GM12878 (cell line): ENCODE measurements at regions not wholly inside any gene's neighbourhood (a gene's known extent, or its start where the extent isn't known, plus 50 kb on each side); places are given as distances from the start of the nearest gene placed in this dataset.

Source experiments
- ATAC-seq: fragments of 200-7000 bp; cut with Tn5 transposase; 3 replicates; pipeline ENCODE4 v1.9.1; 2020; ENCODE audit warnings: mild to moderate bottlenecking, moderate library complexity
- BruUV-seq: library from RNA; stranded (reverse); fragments of 400-500 nt; replicated peaks from 2 replicates; lab custom pipeline; 2021; lab: Mats Ljungman, UMichigan
- CTCF ChIA-PET: fragments of 300-600 bp; sonication (Branson Sonifier 250); formaldehyde crosslinking; extraction: SDS; loops from one replicate; lab custom pipeline; 2021; ENCODE audit warnings: inconsistent platforms; lab: Yijun Ruan, JAX
- POLR2A ChIA-PET: fragments of 350-600 bp; formaldehyde crosslinking; extraction: SDS; loops from one replicate; lab custom pipeline; 2021; ENCODE audit warnings: inconsistent platforms; lab: Charles Lee
- RAD21 ChIA-PET: fragments of 300-600 bp; sonication (Branson Sonifier 250); formaldehyde crosslinking; loops from one replicate; lab custom pipeline; 2023; ENCODE audit warnings: antibody characterized with exemption; ENCODE audit not compliant: unreplicated experiment; lab: Charles Lee
- SMC1A ChIA-PET: fragments of 300-600 bp; sonication (Branson Sonifier 250); formaldehyde crosslinking; loops from one replicate; lab custom pipeline; 2023; ENCODE audit not compliant: unreplicated experiment, uncharacterized antibody; lab: Charles Lee
- DNase-seq: peaks from one replicate; pipeline ENCODE4 v3.0.0-alpha.2; 2011; ENCODE audit warnings: low read depth, low spot score
- FAIRE-seq: peaks from 3 replicates; lab custom pipeline; 2011; peaks lifted over from hg19 to GRCh38; lab: Jason Lieb, UNC
- H2AFZ ChIP-seq: 2 replicates; pipeline ENCODE4 v1.6.0; 2011; ENCODE audit warnings: low read depth, low read length, control low read depth; ENCODE audit not compliant: control insufficient read depth
- H3K27ac ChIP-seq: 2 replicates; pipeline ENCODE4 v1.5.1; 2011; ENCODE audit warnings: control low read depth; ENCODE audit not compliant: control insufficient read depth, insufficient read depth
- H3K27me3 ChIP-seq, 2 experiments: replicated peaks in 1 of 2; 2 replicates each; pipeline versions ENCODE4 v1.6.0 to v1.6.1; 2011; ENCODE audit warnings: low read length in 1 of 2; ENCODE audit not compliant: control insufficient read depth in 2 of 2, insufficient read depth in 2 of 2
- H3K36me3 ChIP-seq, 2 experiments: 2 replicates each; pipeline ENCODE4 v1.5.1; 2011; ENCODE audit warnings: low read length in 1 of 2; ENCODE audit not compliant: control insufficient read depth in 2 of 2, insufficient read depth in 2 of 2
- H3K4me1 ChIP-seq: 2 replicates; pipeline ENCODE4 v1.6.1; 2011; ENCODE audit warnings: mild to moderate bottlenecking, low read length, moderate library complexity, mixed read lengths; ENCODE audit not compliant: control insufficient read depth, insufficient read depth
- H3K4me2 ChIP-seq: 2 replicates; pipeline ENCODE4 v1.6.0; 2011; ENCODE audit warnings: control low read depth; ENCODE audit not compliant: control insufficient read depth, insufficient read depth
- H3K4me3 ChIP-seq: fragments of 200-600 bp; sonication (generic); 2 replicates; pipeline ENCODE4 v1.5.1; 2016
- H3K79me2 ChIP-seq: 2 replicates; pipeline ENCODE4 v1.6.0; 2011; ENCODE audit warnings: low read length; ENCODE audit not compliant: control insufficient read depth, insufficient read depth
- H3K9ac ChIP-seq: 2 replicates; pipeline ENCODE4 v1.8.0; 2011; ENCODE audit warnings: low read length, control low read depth, mixed read lengths; ENCODE audit not compliant: control insufficient read depth, insufficient read depth
- H3K9me3 ChIP-seq: replicated peaks from 3 replicates; pipeline ENCODE4 v1.5.1; 2011; ENCODE audit warnings: mild to moderate bottlenecking, low read length; ENCODE audit not compliant: control insufficient read depth, insufficient read depth
- H4K20me1 ChIP-seq: 2 replicates; pipeline ENCODE4 v1.6.0; 2011; ENCODE audit not compliant: control insufficient read depth, insufficient read depth
- BHLHE40 ChIP-seq, 2 experiments: fragments of 450-650 bp in 1 of 2; IDR thresholded peaks; 2 replicates each; pipeline ENCODE4 v1.6.1; 2011 to 2017; ENCODE audit warnings: low read depth in 2 of 2, borderline replicate concordance in 1 of 2, improper control_type of control experiment in 1 of 2, low read length in 1 of 2, mild to moderate bottlenecking in 1 of 2
- BRCA1 ChIP-seq: IDR thresholded peaks from 2 replicates; pipeline ENCODE4 v1.6.1; 2011; ENCODE audit warnings: low read depth, low read length, improper control_type of control experiment
- CHD4 ChIP-seq: fragments of 200-600 bp; sonication (generic); IDR thresholded peaks from 2 replicates; pipeline ENCODE4 v1.6.1; 2016; ENCODE audit warnings: mild to moderate bottlenecking
- KAT2A ChIP-seq: conservative IDR thresholded peaks from 2 replicates; pipeline ENCODE4 v1.6.1; 2011; ENCODE audit warnings: low read depth, low read length; ENCODE audit not compliant: control insufficient read depth
- MTA2 ChIP-seq: fragments of 450-650 bp; IDR thresholded peaks from 2 replicates; pipeline ENCODE4 v1.6.1; 2016; ENCODE audit warnings: low read depth, mild to moderate bottlenecking, moderate library complexity
- PAX8 ChIP-seq: fragments of 450-650 bp; IDR thresholded peaks from 2 replicates; pipeline ENCODE4 v1.6.1; 2017; ENCODE audit warnings: mild to moderate bottlenecking, moderate library complexity
- TARDBP ChIP-seq: IDR thresholded peaks from 2 replicates; pipeline ENCODE4 v1.6.1; 2016; ENCODE audit warnings: borderline replicate concordance
- WGBS: methylation state at CpG from one replicate; pipeline ENCODE4 v1.1.6; 2016; ENCODE audit warnings: low lambda C conversion rate; ENCODE audit not compliant: insufficient replicate concordance, insufficient coverage; ENCODE audit errors: missing lambda C conversion rate; 5-methylcytosine and 5-hydroxymethylcytosine counted together
- in situ Hi-C: fragments of 300-500 bp; cut with MboI; formaldehyde crosslinking; loops from 9 replicates; pipeline ENCODE4 v1.14.3; 2018; ENCODE audit warnings: mixed read lengths
- intact Hi-C: fragments of 100-400 bp; cut with micrococcal nuclease; formaldehyde crosslinking; loops from one replicate; pipeline ENCODE4 v1.14.2; 2022; ENCODE audit not compliant: unreplicated experiment
- TF ChIP-seq, protein P1 (sequence below): IDR thresholded peaks from 2 replicates; pipeline ENCODE4 v1.6.1; 2012; ENCODE audit warnings: improper control_type of control experiment, low read depth, low read length; ENCODE audit not compliant: insufficient replicate concordance

DNA sequence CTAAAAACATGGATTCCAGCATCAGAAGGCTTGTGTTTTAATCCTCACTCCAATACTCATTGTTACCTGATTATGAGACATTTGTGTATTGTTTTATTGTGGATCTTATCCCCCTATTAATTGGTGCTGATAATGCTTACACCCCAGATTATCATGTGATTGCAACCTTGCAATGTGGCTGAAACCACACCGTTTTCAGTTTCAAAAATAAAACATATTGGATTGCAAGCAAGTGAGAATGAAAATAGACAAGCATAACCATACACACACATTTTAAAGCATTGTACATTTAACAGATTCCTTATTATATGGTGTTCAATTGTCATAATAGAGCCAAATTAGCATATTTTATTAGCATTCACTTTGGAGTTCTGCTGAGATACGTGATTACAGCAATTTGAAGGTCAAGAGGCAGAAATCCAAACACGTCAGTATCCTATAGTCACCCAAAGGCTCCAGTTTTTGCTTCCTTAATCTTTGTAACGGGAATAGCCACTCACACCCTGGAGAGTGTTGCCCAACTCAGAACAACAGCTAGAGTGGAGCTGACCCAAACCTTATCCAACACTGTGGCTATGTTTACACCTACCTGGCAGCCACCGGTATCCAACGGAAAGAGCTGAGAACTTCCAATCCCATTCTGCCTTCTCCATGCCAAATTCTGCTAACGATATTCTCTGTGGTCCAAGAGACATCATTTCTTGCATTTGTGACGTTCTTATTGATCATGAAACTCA, 317.1 kb upstream of the KLF6 start:
- no peak overlapping the region for H3K9ac ChIP-seq
- no peak overlapping the region for H3K27ac ChIP-seq
- TF ChIP-seq CHD4 (no peak), BHLHE40 (IDR thresholded peaks at IDR 0.05; ENCODE audit: borderline replicate concordance in 1 of 2, low read depth in 2 of 2, low read length in 1 of 2) (peak in 1 of 2 experiments; percentile 10; a peak in 1 of 4 replicates), MTA2 (peak; percentile 44; the same call in 1 of the 2 replicates)
- CTCF ChIA-PET = interaction anchor here (0.6 kb wide), 1 partner anchor 242 kb away, joined by 3 read pairs; no protein-coding TSS in a partner anchor
- intact Hi-C loops (no loop called here), in situ Hi-C loops (no loop called here)
- POLR2A ChIA-PET = no interaction called here
- FAIRE-seq = peak; percentile 59
- no peaks in the 10 kb centered on the region for H3K36me3 ChIP-seq
- H3K4me1 ChIP-seq = peaks cover 9% of the 10 kb centered on the region
- SMC1A ChIA-PET = interaction anchor here (0.6 to 0.9 kb wide), 2 partner anchors 8 to 18 kb away, joined by 3 read pairs; no protein-coding TSS in a partner anchor
- DNase-seq = peak; percentile 12
- H3K9me3 ChIP-seq = no peaks in the 10 kb centered on the region
- H3K4me2 ChIP-seq = peak overlapping the region; percentile 30
- H3K79me2 ChIP-seq = no peaks in the 10 kb centered on the region
- H4K20me1 ChIP-seq = no peaks in the 10 kb centered on the region
- H2AFZ ChIP-seq = no peak overlapping the region
- peak; percentile 58 for ATAC-seq
- H3K4me3 ChIP-seq = no peak overlapping the region
- BruUV-seq = no TSS peak
- 52% methylated on average over 8 of the region's 8 CpGs for WGBS
- no peaks in the 10 kb centered on the region for H3K27me3 ChIP-seq
- RAD21 ChIA-PET = no interaction called here

DNA sequence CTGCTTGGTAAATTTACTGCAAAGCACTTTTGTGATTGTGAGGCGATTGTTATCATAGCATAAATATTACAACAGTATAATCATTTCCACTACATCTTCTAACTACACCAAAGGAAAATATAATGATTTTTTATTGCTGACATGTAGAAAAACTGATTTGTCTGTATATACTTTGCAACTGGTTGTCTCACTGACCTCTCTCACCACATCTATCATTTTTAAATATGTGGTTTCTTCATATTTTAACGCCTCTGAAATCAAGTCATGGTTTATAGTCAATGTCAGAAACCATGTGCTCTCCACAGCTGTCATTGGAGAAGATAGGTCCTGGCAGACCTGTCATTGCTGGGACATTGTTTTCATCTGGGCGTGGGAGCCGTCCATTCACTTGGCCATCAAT, 315.4 kb upstream of the KLF6 start:
- SMC1A ChIA-PET = no interaction called here
- BruUV-seq = no TSS peak
- Histone ChIP-seq H3K4me1 (peaks cover 9% of the 10 kb centered on the region), H3K79me2 (no peaks in the 10 kb centered on the region), H3K27ac (no peak overlapping the region), H2AFZ (no peak overlapping the region), H3K4me2 (no peak overlapping the region), H3K9me3 (no peaks in the 10 kb centered on the region), H3K9ac (no peak overlapping the region), H3K4me3 (no peak overlapping the region), H3K36me3 (no peaks in the 10 kb centered on the region), H4K20me1 (no peaks in the 10 kb centered on the region), H3K27me3 (peaks cover 0 to 2% of the 10 kb centered on the region in 2 experiments; a peak in 1 of 4 replicates)
- in situ Hi-C loops (no loop called here), intact Hi-C loops (no loop called here)
- RAD21 ChIA-PET = no interaction called here
- WGBS = 57% methylated on average over 4 of the region's 4 CpGs
- FAIRE-seq = no peak
- POLR2A ChIA-PET = no interaction called here
- ATAC-seq = no peak
- no peak for DNase-seq
- CTCF ChIA-PET = no interaction called here
- TF ChIP-seq KAT2A (no peak), PAX8 (no peak), BRCA1 (no peak), TARDBP (no peak)
- TF ChIP-seq, protein P1, sequence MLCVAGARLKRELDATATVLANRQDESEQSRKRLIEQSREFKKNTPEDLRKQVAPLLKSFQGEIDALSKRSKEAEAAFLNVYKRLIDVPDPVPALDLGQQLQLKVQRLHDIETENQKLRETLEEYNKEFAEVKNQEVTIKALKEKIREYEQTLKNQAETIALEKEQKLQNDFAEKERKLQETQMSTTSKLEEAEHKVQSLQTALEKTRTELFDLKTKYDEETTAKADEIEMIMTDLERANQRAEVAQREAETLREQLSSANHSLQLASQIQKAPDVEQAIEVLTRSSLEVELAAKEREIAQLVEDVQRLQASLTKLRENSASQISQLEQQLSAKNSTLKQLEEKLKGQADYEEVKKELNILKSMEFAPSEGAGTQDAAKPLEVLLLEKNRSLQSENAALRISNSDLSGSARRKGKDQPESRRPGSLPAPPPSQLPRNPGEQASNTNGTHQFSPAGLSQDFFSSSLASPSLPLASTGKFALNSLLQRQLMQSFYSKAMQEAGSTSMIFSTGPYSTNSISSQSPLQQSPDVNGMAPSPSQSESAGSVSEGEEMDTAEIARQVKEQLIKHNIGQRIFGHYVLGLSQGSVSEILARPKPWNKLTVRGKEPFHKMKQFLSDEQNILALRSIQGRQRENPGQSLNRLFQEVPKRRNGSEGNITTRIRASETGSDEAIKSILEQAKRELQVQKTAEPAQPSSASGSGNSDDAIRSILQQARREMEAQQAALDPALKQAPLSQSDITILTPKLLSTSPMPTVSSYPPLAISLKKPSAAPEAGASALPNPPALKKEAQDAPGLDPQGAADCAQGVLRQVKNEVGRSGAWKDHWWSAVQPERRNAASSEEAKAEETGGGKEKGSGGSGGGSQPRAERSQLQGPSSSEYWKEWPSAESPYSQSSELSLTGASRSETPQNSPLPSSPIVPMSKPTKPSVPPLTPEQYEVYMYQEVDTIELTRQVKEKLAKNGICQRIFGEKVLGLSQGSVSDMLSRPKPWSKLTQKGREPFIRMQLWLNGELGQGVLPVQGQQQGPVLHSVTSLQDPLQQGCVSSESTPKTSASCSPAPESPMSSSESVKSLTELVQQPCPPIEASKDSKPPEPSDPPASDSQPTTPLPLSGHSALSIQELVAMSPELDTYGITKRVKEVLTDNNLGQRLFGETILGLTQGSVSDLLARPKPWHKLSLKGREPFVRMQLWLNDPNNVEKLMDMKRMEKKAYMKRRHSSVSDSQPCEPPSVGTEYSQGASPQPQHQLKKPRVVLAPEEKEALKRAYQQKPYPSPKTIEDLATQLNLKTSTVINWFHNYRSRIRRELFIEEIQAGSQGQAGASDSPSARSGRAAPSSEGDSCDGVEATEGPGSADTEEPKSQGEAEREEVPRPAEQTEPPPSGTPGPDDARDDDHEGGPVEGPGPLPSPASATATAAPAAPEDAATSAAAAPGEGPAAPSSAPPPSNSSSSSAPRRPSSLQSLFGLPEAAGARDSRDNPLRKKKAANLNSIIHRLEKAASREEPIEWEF = no peak
